T47D (cell line): ENCODE measurements at regions not wholly inside any gene's neighbourhood (a gene's known extent, or its start where the extent isn't known, plus 50 kb on each side); places are given as distances from the start of the nearest gene placed in this dataset.

Experiments
- DNase-seq, 2 experiments: peaks; one replicate each; pipeline versions ENCODE4 v3.0.0 to v3.0.0-alpha.2; 2011 to 2012; ENCODE audit warnings: low read depth in 1 of 2, low spot score in 1 of 2
- JUND ChIP-seq: IDR thresholded peaks from 2 replicates; pipeline ENCODE4 v1.6.1; 2012; ENCODE audit warnings: low read depth
- in situ Hi-C: cut with HindIII; loops from 2 replicates; pipeline ENCODE4 v1.10.0; 2016; ENCODE audit warnings: low sequenced_read_pairs, low pct_unique_long_range_greater_than_20kb

DNA sequence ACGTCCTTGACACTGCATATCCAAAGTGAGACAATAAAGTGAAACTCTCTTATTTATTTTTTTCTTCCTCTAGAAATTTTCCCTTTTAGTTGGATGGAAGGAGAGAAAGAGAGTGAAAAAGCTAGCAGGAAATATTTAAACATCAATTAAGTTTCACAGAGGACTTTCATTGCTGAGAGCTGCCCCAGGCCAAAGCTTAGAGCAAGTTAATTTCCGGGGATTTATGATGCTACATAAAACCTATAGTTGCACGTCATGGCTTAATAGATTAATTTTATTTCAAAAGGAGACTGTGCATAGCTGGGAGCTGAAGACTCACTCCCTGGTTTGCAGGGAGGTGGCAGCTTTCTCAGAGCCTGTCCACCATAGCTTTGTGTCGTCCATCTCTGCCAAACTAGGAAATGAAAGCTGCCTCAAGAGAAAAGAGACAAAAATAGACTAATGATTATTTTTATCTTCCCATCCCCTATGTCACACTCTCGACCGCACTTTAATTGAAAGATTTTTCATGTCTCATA is 323.3 kb upstream of the RAB6C start:
- DNase-seq, result no peak
- no peak for TF ChIP-seq JUND
- in situ Hi-C loops, result no loop called here

DNA sequence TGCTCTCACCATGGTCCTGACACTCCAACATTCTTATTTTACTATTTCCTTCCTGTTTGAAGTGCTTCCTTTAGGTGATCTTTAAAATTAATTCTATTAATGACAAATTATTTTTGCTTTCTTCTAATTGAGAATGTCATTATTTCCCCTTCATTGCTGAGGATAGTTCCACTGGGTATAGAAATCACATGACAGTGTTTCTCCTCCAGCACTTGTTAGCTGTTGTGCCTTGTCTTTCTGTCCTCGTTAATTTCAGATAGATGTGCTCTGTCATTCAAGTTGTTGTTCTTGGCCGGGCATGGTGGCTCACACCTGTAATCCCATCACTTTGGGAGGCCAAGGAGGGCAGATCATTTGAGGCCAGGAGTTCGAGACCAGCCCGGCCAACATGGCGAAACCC is 321.0 kb upstream of the RAB6C start:
- in situ Hi-C loops, result no loop called here
- TF ChIP-seq JUND, result no peak
- no peak for DNase-seq

DNA sequence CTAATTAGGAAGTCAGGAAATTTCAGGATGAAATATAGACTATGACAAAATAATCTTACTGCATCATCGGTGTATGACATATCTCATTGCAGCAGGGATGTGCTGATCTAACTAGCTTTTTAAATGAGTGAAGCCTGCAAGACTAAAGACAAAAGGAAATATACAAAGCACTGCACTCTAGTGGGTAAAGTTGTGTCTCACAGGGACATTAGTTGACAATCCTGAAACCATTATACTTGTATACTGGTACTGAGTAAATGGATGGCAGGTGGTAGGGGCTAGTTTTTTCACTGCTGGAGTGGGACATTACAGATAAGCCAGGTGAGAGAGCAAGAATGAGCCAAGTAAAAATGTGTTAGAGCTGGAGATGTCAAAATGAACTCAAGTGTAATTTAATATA is 317.5 kb upstream of the RAB6C start:
- in situ Hi-C loops, result no loop called here
- TF ChIP-seq JUND, result no peak
- DNase-seq, result peak in 1 of 2 experiments; percentile 23

DNA sequence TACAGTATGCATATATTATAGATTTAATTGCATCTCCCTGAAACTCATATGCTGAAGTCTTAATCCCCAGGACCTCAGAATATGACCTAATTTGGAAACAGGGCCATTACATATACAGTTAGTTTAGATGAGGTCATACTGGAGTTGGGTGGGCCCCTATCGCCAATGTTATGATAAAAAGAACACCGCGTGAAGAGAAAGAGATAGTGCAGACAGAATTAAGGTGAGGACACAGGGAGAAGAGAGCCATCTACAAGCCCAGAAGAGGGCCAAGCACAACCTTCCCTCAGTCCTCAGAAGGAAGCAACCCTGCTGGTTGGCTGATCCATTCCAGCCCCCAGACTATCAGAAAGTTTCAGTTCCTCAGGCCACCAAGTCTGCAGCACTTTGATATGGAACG is 311.9 kb upstream of the RAB6C start:
- in situ Hi-C loops, result no loop called here
- TF ChIP-seq JUND, result no peak
- no peak for DNase-seq

DNA sequence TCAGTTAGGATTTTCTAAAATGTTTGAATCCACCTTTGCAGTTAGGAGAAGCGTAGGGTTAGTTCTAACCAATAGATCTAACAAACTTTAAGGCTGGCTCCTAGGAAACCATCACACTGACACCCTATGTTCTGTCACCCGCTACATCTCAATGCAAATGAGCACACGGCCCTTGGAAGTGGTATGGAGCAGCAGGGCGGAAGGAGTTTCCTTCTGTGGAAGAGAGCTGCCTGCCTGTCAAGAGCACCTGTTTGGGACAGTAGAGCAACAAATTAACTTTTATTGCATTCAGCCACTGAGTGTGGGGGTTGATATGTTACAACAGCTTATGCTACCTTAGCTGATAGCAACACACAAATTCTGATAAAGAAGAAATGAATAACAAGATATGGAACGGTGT is 306.9 kb upstream of the RAB6C start:
- no peak for DNase-seq
- TF ChIP-seq JUND, result no peak
- in situ Hi-C loops, result no loop called here

DNA sequence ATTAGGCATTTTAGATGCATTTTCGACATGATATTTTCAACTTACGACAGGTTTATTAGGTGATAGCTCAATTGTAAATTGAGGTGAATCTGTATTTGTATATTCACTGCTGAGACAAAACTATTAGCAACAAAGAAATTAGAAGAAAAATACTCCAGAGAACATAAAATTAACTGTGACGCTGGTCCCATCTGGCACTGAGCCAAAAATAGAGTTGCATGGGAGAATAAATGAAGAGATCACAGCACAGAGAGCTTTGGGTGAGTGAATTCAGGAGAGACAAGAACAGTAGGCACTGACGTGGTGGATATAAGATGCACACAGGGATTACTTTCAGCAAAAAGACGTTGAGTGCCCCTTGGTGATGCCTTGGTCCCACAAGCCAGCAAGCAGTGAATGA is 306.2 kb upstream of the RAB6C start:
- DNase-seq, result no peak
- no peak for TF ChIP-seq JUND
- in situ Hi-C loops, result no loop called here

DNA sequence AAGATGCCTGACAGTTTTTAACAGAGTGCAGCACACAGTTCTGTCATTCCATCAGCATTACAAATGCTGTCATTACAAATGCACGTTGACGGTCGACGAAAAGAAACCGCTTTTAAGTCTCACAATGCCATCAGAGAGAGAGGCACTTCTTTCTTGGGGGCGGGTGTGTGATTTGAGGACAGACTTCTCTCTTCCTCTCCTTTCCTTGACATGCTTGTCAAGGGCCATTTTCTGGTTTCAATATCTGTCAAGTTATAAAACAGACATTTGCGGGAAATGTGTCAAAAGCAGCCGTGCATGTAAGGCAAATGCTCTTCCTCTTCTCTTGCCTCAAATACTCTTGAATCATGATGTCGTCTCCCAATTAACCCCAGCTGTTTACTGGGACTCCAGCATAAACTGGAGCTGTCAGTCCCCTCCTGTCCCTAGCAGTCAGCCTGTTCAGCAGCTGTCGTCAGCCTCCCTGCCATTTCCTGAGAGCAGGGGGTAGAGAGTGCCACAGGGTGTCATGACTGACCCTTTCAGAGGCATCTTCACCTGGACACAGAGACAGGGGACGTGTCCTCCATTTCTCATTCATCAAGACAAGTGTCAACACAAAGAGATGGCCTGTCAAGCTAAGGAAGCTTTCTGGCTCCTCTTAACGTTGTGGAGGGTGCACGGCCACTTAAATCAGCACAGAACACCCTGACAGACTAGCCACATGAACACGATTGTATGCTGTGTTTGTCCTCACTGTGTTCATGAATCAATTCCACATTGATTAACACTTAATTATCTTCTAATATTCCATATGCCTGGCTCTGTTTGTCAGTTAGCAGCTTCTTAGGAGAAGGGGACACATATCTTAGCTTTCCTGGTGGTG is 305.4 kb upstream of the RAB6C start:
- DNase-seq, result no peak
- in situ Hi-C loops, result no loop called here
- no peak for TF ChIP-seq JUND

DNA sequence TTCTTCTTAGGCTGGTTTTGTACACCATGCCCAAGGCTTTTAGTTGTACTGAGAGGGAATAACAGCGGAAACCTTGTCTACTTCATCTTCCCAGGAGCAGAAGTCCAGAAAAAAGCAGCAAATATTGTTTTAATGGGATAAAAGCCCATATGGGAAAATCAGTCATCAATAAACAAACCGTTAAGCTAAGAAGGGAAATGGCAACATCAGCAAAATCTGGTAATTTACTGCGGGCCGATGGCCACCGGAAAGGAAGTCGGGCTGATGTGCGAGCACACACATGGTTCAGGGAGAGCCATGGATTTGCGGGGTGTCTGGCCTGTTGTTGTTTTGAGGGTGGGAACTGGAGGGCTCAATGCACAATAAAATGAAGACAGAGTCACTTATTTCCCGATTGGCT is 300.7 kb upstream of the RAB6C start:
- in situ Hi-C loops, result no loop called here
- DNase-seq, result no peak
- TF ChIP-seq JUND, result no peak

DNA sequence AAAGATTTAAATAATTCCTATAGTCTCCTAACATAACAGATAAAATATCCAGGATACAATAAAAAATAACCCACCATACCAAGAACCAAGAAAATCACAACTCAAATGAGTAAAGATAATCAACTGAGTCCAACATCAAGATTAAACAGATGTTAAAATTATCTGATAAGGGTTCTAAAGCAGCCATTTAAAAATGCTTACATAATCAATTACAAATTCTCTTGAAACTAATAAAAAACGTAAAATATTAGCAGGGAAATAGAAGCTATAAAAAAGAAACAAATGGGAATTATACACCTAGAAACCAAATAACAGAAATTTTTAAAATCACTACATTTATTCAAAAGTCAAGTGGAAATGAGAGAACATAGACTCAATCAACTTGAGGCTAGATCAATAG is 297.7 kb upstream of the RAB6C start:
- in situ Hi-C loops, result no loop called here
- no peak for DNase-seq
- TF ChIP-seq JUND, result no peak

DNA sequence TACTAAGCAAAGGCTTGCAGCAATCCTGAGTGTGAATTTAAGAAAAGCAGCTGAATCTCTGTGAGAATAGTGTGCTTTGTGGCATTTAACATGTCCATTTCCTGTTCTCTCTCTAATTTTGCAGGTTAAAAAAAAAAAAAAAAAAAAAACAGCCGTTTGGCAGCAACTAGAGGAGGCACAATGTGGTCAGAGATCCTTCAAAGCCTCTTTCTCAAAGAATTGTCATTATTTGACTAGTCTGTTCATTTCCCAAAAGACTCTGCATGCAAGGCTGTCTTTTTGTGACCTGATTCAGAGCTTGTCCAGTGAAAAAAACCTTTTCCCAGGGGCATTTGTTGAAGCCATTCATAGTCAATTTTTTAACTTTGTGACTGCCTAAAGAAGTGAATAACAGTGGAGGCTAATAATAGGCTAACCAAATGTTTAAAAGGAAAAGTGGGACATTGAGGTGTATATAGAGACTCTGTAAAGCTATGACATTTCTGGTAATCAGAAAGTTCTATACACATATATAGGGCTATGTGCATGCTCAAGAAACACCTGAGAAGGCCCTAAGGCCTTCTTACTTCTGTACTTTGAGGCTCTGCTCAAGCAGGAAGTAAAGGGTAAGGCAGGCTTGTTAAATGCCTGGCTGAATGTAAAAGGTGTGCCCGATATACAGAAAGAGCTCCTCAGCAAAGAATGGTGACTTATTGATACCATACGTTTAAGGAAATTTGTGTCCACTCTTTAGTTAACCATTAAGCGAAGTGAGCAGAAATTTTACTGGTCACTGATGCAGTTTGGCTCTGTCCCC is 289.6 kb upstream of the RAB6C start:
- no peak for DNase-seq
- in situ Hi-C loops, result no loop called here
- TF ChIP-seq JUND, result no peak

DNA sequence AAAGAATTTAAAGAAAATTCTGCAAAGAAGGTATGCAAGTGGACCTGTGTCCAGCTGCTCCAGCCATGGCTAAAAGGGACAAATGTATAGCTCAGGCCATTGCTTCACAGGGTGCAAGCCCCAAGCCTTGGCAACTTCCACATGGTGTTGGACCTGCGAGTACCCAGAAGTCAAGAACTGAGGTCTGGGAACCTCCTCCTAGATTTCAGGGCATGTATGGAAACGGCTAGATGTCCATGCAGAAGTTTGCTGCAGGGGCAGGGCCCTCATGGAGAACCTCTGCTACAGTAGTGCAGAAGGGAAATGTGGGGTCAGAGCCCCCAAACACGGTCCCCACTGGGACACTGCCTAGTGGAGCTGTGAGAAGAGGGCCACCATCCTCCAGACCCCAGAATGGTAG is 284.0 kb upstream of the RAB6C start:
- in situ Hi-C loops, result no loop called here
- no peak for TF ChIP-seq JUND
- no peak for DNase-seq

DNA sequence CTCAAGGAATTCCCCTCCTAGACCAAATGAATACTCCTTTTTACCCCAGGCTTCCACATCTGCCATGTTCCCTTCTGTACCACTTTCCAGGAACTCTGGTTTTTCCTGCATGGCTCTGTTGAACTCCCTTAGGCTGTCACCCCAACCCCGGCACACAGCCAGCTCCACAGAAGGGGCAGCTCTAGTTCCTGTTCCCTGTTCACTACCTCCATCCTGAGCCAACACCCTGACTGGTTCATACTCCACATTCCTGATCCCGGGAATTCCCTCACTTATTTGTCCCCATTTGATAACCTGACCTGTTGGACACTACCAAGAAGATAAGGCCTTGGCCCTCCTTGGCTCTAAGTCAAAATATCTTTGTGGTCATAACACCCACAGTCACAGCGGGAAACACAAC is 280.9 kb upstream of the RAB6C start:
- in situ Hi-C loops, result no loop called here
- TF ChIP-seq JUND, result no peak
- DNase-seq, result no peak
